HTR-8/SVneo (cell line): ENCODE measurements at regions not wholly inside any gene's neighbourhood (a gene's known extent, or its start where the extent isn't known, plus 50 kb on each side); places are given as distances from the start of the nearest gene placed in this dataset.
"Not testable (repeated sequence)": the region's sequence is repeated elsewhere in the genome, so short reads cannot be mapped to it uniquely, and the experiment has no call there.

ENCODE experiments used
- DNase-seq: peaks from one replicate; pipeline ENCODE4 v3.0.0; 2011; ENCODE audit warnings: low spot score, mixed read lengths; ENCODE audit not compliant: insufficient read length
- FAIRE-seq: peaks from 2 replicates; lab custom pipeline; 2011; peaks lifted over from hg19 to GRCh38; lab: Jason Lieb, UNC

DNA sequence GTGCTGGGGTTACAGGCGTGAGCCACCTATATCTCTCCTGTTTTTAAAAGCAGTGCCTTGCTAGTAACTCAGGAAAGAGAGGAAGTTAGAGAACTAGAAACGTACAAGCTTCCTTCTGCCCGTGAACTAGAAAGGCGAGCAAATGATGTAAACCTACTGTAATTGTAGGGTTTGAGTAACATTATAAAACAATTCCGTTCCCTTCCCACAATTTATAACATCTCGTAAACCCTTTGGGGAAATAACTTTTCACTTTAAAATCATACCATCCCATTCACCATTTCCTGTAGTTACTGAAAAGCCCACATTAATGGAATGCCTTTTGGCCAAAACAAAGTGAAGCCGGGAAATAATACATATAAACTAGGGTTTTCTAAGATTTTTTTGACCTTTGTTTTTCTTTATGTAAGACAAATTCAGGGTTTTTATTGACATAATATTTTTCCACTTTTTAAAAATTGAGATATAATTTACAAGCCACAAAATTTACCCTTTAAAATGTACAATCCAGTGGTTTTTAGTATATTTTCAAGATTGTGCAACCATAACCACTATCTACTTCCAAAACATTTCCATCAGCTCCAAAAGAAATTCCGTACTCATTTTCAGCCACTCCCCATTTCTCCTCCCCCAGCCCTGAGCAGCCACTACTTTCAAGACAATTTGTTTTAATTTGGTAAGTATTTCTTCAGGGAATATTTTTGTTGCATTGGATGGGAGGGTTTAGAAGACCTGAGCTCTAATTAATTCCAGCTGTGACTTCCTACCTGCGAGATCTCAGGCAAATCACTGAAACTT, 175.1 kb upstream of the PDE10A start:
- FAIRE-seq (no peak), DNase-seq (no peak)

GRCh38 chr6:165836648-165837047, 173.6 kb upstream of the PDE10A start:
- not testable (repeated sequence) for FAIRE-seq, DNase-seq

DNA sequence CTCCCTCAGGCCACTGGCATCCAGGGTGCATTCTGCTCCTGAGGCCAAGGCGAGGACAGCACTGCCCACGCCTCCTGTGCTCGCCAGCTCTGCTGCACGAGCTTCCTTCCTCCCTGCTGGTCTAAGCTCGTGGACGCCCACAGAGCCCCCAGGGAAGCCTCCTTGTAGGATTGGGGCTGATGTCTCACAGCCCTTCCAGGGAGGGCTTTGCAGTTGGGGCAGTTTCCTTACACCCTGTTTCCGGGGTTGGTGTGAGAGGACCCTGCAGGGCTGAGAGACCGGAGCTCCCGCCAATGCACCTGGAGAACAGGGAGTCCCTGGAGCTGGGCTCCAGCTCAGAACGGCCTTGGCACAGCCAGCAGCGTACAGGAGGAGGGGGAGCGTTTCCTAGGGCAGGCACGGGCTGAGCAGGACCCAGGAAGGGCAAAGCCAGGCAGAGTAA, 172.4 kb upstream of the PDE10A start:
- FAIRE-seq = no peak
- DNase-seq = no peak

- DNase-seq (no peak), FAIRE-seq (no peak)
Observed at GRCh38 chr6:165834613-165835259, 171.7 kb upstream of the PDE10A start.

- FAIRE-seq = no peak
- no peak for DNase-seq
Observed at GRCh38 chr6:165833355-165833754, 170.3 kb upstream of the PDE10A start.

DNA sequence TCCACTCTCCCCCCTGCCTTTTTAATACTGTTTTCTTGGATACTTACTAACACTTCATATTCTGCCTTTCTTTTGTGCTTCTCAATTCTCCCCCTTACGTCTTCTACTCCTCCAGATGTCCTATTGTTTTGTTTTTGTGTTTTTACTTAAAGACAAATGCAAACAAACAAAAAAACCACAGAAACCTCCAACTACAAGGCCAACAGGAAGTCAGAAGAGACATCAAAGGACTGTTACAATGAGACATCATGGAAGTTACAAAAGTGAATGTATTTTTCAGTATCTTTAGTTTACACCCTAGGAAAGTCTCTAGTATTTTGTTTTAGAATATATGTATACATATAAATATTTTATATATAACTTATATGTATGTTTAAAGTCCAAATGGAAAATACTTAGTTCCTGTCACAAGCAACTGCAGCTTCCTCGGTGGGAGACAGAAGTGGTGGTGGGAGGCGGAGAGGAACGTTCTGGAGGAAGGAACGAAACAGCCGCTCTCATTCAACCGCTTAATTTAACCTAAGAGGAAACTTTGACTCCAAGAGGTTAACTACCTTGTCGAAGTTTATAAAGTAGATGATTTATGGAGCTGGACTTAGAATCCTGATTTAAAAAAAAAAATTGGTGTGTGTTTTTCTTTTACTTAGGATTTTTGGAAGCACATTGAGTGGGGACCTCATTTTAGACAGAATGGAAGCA, 168.9 kb upstream of the PDE10A start:
- FAIRE-seq = no peak
- DNase-seq = no peak

- no peak for FAIRE-seq
- no peak for DNase-seq
Observed at GRCh38 chr6:165830761-165831160, 167.7 kb upstream of the PDE10A start.

GRCh38 chr6:165829376-165829775, 166.3 kb upstream of the PDE10A start:
- FAIRE-seq (no peak), DNase-seq (no peak)

GRCh38 chr6:165827190-165827518, 164.1 kb upstream of the PDE10A start:
- FAIRE-seq (no peak), DNase-seq (no peak)

- FAIRE-seq (no peak), DNase-seq (no peak)
Observed at GRCh38 chr6:165826487-165827189, 163.6 kb upstream of the PDE10A start.

GRCh38 chr6:165825256-165825815, 162.3 kb upstream of the PDE10A start:
- FAIRE-seq = no peak
- DNase-seq = no peak

GRCh38 chr6:165823609-165824326, 160.7 kb upstream of the PDE10A start:
- FAIRE-seq (no peak), DNase-seq (no peak)

DNA sequence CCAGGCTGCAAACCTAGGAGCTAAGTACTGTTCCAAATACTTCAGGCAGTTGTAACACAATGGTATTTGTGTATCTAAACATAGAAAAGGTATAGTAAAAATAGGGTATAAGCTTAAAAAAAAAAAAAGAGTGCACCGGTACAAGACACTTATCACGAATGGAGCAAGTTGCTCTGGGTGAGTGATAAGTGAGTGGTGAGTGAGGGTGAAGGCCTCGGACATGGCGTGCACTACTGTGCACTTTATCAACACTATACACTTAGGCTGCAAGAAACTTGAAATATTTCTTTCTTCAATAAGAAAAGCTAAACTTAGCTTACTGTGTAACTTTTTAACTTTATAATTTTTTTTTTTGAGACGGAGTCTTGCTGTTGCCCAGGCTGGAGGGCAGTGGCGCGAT, 159.5 kb upstream of the PDE10A start:
- DNase-seq (no peak), FAIRE-seq (no peak)

DNA sequence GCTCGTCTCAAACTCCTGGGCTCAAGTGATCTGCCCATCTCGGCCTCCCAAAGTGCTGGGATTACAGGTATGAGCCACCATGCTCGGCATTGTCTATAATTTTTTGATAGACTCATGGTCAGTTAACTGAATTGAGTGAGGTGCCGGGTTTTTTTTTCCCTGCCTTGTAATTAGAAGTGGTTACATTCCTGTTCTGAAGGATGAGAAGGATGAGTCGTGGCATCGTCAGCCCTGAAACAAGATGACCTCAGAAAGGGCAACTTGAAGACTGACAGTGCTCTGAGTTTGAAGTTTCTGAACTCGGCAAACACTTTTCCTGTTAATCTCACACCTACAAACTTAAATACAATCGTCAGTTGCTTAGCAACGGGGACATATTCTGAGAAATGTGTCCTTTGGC, 158.7 kb upstream of the PDE10A start:
- no peak for FAIRE-seq
- no peak for DNase-seq

- FAIRE-seq (no peak), DNase-seq (no peak)
Observed at GRCh38 chr6:165820934-165821333, 157.9 kb upstream of the PDE10A start.

DNA sequence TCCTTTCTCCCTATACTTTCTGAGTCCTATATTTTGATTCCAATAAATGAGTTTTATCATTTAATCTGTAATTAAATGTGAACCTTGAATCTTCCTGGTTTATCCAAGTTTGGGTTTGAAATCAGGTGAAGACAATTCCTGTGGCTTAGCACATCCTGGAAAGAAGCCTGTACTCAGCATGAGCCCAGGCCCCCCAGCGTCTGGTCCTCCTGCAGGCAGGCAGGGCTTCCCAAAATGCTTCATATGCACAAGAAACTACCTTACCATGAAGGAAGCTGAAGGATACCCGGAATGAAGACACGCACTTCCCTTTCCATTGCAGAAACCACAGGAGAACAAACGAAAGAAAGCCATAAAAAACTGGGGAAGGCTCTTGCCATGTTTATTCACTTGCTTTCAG, 157.4 kb upstream of the PDE10A start:
- FAIRE-seq = no peak
- DNase-seq = no peak

GRCh38 chr6:165819394-165819793, 156.4 kb upstream of the PDE10A start:
- DNase-seq = no peak
- FAIRE-seq = no peak

GRCh38 chr6:165818200-165818599, 155.2 kb upstream of the PDE10A start:
- FAIRE-seq (no peak), DNase-seq (no peak)

- FAIRE-seq (no peak), DNase-seq (no peak)
Observed at GRCh38 chr6:165817771-165818170, 154.7 kb upstream of the PDE10A start.

DNA sequence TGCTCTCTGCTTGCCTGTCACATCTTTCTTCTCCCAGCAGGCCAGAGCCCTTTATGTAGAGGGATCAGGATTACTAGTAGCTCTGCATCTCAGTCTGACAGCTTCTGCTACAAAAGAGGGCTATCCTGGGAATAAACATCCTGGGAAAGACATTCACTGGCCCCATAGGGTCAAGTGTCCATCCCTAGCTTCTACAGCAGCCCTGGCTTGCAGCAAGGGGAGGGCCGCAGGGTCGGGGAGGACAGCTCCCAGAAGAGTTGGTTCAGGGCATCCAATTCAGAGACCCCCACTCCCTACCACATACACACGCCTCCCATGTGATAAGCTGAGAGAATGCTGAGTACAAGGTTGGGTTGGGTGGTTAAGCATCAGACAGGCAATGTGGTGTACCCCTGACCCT, 154.1 kb upstream of the PDE10A start:
- DNase-seq (no peak), FAIRE-seq (no peak)
